EL (cell line): ENCODE measurements at regions not wholly inside any gene's neighbourhood (a gene's known extent, or its start where the extent isn't known, plus 50 kb on each side); places are given as distances from the start of the nearest gene placed in this dataset.
"Not testable (repeated sequence)": the region's sequence is repeated elsewhere in the genome, so short reads cannot be mapped to it uniquely, and the experiment has no call there.

Experiments used
- DNase-seq: peaks from one replicate; pipeline ENCODE4 v3.0.0-alpha.2; 2016

DNA sequence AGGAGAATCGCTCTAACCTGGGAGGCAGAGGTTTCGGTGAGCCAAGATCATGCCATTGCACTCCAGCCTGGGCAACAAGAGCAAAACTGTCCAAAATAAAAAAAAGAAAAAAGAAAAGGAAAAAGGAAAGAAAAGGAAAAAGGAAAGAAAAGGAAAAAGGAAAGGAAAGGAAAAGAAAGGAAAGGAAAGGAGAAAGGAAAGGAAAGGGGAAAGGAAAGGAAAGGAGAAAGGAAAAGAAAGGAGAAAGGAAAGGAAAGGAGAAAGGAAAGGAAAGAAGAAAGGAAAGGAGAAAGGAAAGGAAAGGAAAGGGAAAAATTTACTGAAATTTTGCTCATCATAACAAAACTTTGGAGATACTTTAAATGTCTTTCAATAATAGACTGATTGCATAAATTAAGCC is 391.3 kb upstream of the GYPC start:
- DNase-seq, result no peak

DNA sequence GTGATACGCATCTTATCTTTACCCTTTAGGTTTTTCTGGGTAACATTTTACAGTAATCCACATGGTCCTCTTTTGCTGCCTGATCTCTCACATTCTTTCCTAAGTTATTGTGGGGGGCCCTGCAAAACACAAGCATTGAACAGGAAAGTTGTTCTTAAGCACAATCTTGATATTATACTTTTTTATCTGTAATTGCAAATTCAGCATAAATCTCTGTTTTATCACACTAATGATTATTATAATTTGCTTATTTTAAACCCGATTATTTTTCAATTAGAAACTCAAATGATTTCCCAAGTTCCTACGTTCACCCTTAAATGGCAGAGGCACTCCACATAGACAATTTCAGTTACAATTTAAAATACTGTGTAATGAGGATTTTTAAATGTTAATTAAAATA is 386.0 kb upstream of the GYPC start:
- DNase-seq, result no peak

DNA sequence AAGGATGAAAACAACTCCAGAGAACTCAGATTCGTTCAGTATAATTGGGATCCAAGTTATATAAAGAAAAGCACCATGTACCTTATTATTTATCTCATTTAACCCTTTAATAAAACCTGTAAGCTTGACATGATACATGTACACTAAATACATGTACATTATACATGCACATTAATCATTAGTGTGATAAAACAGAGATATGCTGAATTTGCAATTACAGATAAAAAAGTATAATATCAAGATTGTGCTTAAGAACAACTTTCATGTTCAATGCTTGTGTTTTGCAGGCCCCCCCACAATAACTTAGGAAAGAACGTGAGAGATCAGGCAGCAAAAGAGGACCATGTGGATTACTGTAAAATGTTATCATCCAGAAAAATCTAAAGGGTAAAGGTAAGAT is 385.4 kb upstream of the GYPC start:
- no peak for DNase-seq

DNA sequence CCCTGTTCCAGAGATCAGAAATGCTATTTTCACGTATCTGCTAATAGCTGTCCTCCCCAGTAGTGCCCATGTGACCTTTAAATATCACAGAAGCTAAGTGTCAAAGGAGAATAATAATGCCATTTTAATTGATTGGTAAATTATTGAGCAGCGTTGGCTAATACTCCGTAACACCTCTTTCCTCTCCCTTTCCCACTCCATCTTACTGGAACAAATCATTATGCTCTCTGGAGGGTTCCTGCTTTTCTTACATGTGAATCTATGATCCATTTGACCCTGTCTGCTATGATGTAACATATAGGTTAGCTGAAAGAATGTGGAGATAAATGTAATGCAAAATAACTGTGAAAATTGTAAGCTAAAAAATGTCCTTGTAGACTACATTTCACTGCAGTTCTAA is 383.6 kb upstream of the GYPC start:
- no peak for DNase-seq

DNA sequence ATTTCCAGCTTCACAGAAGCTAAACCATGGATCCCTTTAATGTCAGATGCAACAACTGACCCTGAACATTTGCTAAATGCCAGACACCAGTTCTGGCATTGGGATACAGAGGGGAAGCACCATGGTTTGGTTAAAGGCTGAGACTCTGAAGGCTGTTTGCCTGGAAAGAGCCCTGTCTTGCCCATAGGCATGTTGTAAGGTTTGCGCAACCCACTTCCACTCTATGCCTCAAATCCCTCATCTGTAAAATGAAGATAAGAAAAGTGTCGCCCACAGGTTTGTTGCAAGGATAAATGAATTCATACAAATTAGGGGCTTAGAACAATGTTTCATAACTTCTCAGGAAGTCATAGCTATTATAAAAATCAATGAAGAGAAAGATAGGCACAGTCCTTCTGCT is 380.9 kb upstream of the GYPC start:
- no peak for DNase-seq

DNA sequence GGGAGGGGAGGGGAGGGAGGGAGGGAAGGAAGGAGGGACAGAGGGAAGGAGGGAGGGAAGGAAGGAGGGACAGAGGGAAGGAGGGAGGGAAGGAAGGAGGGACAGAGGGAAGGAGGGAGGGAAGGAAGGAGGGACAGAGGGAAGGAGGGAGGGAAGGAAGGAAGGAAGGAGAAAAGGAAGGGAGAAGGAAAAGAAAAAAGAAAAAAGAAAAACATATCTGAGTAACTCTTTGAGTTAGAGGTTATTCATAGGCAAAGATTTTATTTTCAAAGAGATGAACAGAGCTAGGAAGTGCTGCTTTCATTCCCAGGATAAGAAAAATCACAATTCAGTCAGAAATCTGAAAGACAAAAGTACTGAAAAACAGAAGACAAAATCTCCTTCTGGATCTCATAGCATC is 379.7 kb upstream of the GYPC start:
- not testable (repeated sequence) for DNase-seq

DNA sequence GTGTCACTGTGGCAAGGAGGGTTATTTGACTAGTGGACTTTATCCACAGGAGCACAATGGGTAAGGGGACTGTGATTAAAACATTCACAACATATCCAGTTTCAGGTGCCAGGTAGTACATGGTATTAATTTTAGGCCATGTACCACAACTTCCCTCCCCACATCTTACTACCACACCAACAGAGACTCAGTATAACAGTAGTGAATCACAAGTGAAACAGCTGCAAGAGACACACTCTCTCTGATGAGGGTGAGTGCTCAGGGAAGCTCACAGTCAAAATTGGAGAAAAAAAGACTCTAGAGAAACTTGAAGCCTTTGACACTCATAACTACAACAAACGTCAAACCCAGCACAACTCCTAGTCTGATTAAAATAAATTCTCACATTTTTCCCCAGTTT is 367.6 kb upstream of the GYPC start:
- no peak for DNase-seq

DNA sequence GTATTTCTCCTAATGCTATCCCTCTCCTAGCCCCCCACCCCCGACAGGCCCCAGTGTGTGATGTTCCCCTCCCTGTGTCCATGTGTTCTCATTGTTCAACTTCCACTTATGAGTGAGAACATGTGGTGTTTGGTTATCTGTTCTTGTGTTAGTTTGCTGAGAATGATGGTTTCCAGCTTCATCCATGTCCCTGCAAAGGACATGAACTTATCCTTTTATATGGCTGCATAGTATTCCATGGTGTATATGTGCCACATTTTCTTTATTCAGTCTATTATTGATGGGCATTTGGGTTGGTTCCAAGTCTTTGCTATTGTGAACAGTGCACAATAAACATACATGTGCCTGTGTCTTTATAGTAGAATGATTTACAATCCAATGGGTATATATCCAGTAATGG is 362.0 kb upstream of the GYPC start:
- not testable (repeated sequence) for DNase-seq

DNA sequence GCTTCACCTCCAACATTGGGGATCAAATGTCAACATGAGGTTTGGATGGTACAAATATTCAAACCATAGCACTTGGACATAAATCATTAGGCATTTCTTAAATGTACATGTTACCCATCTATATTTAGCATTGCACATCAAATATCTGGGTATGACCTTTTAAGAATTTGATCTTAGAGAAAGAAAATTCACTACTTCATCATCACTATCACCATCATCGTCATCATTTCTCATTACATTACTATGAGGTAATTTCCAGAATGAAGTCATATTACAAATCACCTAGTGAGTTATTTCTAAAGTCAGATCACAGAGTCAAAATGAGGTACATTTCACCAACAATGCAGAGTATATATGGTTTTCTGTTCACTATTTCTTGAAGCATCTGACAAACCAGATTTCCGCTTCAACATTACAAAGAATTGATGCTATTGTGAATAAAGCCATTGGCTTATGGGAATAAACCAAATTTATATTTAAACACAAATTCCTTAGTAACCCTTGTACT is 356.4 kb upstream of the GYPC start:
- no peak for DNase-seq

DNA sequence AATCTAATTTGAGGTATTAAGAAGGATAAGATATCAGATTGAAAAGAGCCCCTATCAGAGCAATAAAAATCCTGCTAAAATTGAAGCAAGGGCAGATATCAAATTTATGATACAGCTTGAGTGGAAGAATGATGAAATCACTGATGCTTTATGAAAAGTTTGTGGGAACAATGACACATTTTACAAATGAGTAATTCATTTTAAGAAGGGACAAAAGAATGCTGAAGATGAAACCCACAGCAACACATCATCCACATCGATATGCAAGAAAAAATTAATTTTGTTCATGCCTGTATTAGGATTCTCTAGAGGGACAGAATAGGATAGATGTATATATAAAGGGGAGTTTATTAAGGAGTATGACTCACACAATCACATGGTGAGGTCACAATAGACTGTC is 355.6 kb upstream of the GYPC start:
- DNase-seq, result no peak

DNA sequence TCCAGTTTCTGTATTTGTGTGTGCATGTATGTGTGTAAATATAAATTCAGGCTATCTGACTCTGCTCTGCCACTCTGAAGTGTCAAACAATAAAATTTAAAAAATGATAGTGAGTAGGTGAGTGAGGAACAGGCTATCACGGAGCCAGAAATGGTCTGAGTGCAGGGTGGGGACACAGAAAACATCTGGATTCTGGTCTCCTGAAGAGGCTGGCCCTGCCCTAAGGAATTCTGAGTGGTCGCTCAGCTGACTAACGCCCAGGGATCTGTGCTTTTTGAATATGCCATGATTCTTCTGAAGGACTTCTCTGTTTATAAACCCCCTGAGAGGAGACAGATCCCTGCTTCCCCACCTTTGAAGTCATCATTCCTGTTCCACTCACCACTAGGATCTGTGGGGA is 353.9 kb upstream of the GYPC start:
- DNase-seq, result no peak

DNA sequence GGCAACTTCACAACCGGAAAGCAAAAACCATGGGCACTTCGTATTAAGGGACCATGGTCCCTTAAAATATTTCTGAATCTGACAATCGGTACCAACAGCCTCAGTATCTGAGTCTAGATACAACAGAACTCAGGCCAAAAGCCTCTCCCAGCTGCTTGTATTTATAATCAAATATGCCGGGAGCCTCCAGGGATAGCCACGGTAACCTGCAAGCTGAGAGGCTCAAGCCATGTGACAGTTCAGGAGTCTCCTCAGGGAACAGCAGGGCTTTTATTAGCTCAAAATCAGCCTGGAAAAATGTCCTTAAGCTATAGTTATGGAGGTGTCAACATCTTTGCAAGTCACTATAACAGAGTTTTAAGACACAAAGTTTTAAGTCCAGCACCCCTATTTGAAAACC is 352.8 kb upstream of the GYPC start:
- no peak for DNase-seq

DNA sequence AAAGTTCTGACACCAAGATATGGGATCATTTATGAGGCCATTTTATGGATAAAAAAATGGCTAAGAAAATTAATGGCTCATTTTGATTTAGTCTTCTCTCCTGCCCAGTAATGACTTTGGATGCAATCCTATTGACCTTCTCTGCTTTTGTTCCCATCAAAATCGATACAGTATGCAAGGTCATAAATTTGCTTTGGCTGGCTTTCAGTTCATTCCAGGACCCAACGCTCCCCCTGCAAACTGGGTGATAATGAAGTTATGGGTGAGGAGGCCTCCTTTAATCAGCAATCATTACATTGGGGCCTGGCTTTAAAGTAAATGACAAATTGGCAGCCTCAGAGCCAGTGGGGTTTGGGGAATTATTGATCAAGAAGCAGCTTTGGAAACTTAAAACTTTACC is 351.8 kb upstream of the GYPC start:
- DNase-seq, result no peak

DNA sequence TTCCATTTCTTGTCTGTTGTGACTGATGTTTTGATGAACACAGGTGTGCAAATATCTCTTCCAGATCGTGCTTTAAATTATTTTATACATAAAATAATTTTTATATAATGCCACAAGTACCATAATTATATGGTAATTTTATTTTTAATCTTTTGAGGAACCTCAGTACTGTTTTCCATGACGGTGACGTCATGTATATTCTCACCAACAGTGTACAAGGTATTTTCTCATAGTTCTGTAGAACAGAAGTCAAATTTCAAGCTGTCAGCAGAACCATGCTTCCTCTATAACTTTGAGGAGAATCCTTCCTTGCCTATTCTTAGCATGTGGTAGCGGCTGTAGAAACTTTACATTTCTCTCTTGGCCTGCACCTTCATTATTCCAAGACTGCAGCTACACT is 349.4 kb upstream of the GYPC start:
- no peak for DNase-seq

DNA sequence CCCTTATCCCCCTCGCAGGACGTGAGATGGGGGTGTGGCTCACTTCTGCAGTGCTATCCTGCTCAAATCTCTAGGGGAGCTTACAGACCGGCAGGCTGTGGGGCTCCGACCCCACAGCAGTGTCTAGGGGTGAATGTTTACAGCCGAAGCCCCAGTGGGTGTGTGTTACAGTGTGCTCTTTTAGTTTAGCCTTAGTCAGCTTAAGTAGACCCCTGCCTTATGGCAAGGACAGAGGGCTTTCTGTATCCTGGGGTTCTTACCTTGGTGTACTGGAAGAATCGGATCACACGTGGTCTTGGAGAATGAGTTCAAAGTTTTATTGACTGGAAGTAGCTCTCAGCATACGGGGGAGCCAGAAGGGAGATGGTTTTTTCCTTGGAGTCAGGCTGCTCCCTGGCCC is 348.2 kb upstream of the GYPC start:
- no peak for DNase-seq

DNA sequence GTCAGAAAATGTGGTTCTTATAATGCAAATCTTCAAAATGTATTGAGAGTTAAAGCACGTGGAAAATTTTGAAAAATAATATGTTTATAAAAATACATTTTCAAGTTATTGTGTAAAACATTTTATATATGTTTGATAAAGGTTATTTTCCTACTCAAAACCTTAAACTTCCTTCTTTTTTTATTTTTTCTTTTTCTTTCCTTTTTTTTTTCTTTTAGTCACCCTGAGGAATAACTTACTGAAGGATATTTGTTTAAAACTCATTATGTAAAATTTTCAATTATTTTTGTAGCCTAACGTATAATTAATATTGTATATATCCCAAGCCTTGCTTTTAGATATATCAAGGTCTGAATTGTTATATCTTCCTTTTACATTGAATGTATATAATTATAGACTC is 346.8 kb upstream of the GYPC start:
- no peak for DNase-seq

DNA sequence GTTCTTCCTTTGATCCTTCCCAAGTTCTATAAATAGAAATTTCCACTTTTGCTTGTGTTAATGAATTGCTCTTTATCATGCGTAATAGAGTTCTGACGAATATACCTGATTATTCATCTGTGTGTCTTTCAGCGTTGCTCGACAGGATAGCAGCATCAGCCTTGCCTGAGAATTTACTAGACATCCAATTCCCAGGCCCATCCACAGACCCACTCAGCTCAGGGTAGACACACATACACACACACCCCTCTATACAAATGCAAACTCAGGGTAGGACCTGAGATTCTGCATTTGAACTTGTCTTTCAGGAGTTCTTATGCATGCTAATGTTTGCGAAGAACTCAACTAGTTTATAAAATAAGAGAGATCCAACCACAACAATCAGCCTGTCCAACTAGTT is 343.4 kb upstream of the GYPC start:
- DNase-seq, result no peak

DNA sequence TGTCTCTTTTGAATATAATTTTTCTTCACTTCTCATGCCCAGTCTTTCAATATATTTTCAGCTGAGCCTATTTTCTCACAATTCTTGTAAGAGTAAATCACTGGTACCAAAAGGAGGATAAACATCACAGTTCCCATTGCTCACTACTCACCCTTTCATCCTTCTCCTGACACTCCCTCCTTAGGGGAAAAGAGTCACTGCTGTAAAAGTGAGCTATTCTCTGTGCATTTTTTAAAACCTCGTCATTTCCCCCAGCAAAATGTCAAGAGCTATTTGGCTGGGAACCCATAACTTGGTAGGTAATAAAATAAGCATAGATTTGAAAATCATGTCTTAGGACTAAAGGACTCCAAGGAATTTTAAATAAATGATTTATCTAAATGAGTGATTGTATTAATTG is 340.1 kb upstream of the GYPC start:
- peak; percentile 14 for DNase-seq

DNA sequence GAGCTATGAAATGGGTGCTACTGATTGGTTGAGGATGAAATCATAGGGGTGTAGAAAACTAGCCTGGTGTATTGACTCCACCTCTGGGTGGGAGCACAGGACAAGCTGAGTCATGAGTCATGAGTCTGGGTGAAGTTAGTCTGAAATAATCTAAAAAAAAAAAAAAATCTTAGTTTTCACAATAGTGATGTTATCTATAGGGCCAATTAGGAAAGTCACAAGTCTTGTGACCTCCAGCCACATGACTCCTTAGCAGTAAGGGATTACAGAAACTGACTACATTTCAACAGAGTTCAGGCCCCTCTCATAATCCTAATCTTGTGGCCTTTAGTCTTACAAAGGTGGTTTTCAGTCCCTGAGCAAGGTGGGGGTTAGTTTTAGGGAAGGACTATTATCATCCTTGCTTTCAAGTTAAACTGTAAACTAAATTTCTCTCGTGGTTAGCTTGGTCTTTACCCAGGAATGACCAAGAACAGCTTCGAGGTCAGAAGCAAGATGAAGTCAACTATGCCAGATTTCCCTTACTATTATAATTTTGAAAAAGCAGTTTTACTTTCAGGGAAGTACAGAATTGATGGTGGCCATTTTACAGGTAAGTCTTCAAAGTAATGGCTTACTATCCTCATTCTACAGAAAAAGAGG is 338.0 kb upstream of the GYPC start:
- DNase-seq, result no peak

DNA sequence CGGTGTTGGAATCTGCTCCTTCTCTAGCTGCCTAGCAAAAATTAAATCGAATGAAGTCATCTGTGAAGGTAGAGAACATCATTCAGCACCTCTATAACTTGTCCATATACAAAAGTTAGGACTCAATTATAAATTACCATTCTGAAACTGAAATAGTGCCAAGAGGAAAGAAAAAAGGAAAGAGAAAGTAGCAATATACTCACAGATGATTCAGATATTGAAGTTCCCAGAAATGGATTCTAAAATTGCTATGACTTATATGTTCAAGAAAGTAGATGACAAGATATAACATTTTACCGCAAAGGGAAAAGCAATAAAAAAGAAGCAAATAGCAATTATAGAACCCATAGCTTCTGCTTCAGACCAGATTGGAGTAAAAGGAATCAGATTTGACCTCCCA is 333.6 kb upstream of the GYPC start:
- no peak for DNase-seq

DNA sequence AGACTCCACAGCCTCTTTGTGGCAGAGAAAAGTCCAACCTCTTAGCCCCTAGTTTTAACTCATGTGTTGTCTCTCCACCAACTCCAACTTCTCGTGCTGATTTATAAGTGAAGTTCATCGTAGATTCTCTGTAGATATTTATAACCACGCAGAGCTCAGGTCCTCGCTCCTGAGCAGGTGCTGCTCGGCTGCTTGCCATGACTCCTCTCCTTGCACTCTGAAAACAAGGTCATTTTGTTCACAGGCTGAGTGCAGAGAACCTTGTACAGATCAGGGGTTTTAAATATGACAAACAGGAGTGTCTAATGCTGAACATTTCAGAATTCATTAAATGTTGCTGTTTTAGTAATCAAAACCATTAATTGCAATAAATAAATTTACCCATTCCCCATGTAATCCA is 330.8 kb upstream of the GYPC start:
- DNase-seq, result no peak

DNA sequence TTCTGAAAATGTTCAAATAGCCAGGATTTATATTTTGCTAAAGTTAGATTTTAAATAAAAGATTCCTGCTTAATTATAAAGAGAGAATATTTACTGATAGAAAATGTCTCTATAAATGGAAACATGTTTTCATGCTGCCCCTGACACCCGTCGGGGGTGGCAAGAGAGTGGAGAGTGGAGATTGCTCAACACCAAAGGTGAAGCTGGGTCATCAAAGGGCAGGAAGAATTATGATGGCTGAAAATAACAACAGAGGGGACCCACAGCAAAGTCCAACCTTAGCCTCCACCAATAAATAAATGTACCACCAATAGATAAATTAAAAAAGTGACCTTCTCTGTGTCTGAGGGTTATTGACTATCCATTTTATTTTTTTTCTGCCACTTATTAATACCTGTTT is 326.8 kb upstream of the GYPC start:
- no peak for DNase-seq

DNA sequence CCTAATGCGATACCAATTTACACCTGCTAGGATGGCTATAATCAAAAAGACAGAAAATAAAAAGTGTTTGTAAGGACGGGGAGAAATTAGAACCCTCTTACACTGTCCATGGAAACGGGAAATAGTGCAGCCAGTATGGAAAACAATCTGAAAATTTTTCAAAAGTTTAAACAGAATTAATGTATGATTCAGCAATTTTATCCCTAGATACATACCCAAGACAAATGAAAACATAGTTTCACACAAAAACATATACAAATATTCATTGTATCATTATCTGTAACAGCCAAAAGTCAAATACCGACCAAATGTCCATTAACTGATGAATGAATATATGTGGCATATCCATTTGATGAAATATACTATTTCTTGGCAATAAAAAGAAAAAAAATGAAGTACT is 313.5 kb upstream of the GYPC start:
- DNase-seq, result no peak

DNA sequence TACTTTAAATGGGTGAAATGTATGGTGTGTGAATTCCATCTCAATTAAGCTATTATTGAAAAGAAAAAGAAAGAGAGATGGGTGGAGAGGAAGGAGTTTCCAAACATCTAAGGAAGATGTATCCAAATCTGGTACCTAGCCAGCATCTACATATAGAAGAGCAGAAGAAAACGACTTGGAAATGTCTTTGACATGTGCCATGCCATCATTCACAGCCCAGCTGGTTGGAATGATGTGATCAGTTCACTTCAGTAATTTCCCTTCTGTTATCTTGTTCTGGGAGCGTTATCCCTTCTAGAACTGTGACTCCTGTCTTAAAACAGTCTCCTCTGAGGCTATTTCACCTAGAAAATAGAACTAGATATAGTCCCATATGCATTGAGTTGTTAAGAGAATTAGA is 312.8 kb upstream of the GYPC start:
- no peak for DNase-seq

DNA sequence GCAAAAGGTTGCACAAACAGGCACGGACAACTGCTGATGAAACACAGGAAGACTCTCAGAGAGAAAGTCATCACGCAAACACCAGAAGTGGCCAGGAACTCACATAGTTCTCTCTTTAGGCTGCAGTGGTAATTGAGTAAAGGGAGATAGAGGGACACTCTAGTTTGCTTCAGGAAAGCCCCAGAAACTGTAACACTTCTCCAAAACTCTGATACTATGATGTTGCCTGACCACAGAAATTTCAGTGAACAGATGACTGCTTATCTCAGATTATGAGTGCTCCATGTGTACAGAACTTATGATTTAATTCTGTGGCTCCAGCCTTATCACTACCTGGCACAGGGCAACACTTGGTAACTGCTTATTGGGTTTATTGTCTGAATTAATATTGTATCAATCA is 311.5 kb upstream of the GYPC start:
- no peak for DNase-seq

DNA sequence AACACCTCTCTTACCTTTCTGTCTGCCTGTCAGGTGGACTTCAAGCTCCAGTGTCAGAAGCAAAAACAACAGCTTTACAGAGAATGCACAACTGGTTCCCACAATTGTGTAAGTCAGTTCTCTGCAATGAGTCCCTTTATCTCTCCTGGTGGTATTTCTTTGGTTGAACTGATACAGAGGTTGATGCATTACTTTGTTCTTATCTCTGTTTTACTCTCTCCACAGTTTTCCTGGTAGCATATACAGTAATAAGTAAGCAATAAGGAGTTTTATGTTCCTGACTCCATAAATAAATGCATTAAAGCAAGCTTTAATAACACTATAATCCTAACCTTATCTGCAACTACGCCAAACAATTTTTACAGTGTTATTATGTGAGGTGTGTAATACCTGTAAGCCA is 310.3 kb upstream of the GYPC start:
- DNase-seq, result no peak
